K562 (cell line): ENCODE measurements at regions not wholly inside any gene's neighbourhood (a gene's known extent, or its start where the extent isn't known, plus 50 kb on each side); places are given as distances from the start of the nearest gene placed in this dataset.

Experiments used
- ATAC-seq: fragments of 200-7000 bp; cut with Tn5 transposase; 3 replicates; pipeline ENCODE4 v1.9.1; 2020; ENCODE audit warnings: moderate library complexity
- BruUV-seq: library from RNA; stranded (reverse); fragments of 400-500 nt; replicated peaks from 2 replicates; lab custom pipeline; 2021; lab: Mats Ljungman, UMichigan
- CTCF ChIA-PET: fragments of 300-600 bp; formaldehyde crosslinking; extraction: SDS; loops from one replicate; lab custom pipeline; 2021; ENCODE audit warnings: low intra/inter-chr PET ratio; lab: Yijun Ruan, JAX
- POLR2A ChIA-PET: fragments of 300-600, 350-650 bp; sonication (Branson Sonifier 250); formaldehyde crosslinking; extraction: SDS; loops from one replicate; lab custom pipeline; 2021; ENCODE audit warnings: antibody characterized with exemption, inconsistent platforms; lab: Yijun Ruan, JAX
- DNase-seq, 4 experiments: peaks; one replicate each; pipeline versions ENCODE4 v3.0.0 to v3.0.0-alpha.2; 2011 to 2018; ENCODE audit warnings: low spot score in 3 of 4, mixed read lengths in 3 of 4; ENCODE audit errors: extremely low read depth in 1 of 4
- FAIRE-seq: peaks from 2 replicates; lab custom pipeline; 2011; peaks lifted over from hg19 to GRCh38; lab: Jason Lieb, UNC
- H2AFZ ChIP-seq: 2 replicates; pipeline ENCODE4 v1.6.0; 2011; ENCODE audit warnings: low read depth, low read length, control low read depth, inconsistent platforms
- H3K27ac ChIP-seq: fragments of 200-600 bp; 3 replicates; pipeline ENCODE4 v1.8.0; 2011; ENCODE audit warnings: low read depth, mild to moderate bottlenecking, control low read depth, inconsistent platforms, low read length, moderate library complexity, mixed read lengths; ENCODE audit errors: extremely low read depth
- H3K27me3 ChIP-seq, 2 experiments: fragments of 300-600 bp in 1 of 2; 2 replicates in 1 of 2; 3 replicates in 1 of 2; pipeline versions ENCODE4 v1.6.0 to v1.8.0; 2011; ENCODE audit warnings: inconsistent platforms in 2 of 2, low read length in 2 of 2, mild to moderate bottlenecking in 1 of 2, mixed read lengths in 1 of 2, moderate library complexity in 1 of 2; ENCODE audit not compliant: control insufficient read depth in 2 of 2, insufficient read depth in 2 of 2
- H3K36me3 ChIP-seq: fragments of 300-600 bp; 3 replicates; pipeline ENCODE4 v1.8.0; 2011; ENCODE audit warnings: mild to moderate bottlenecking, low read length, inconsistent platforms; ENCODE audit not compliant: control insufficient read depth, insufficient read depth
- H3K4me1 ChIP-seq, 2 experiments: fragments of 200-600 bp in 1 of 2; replicated peaks in 1 of 2; 2 replicates in 1 of 2; 3 replicates in 1 of 2; pipeline versions ENCODE4 v1.5.1 to v1.8.0; 2011; ENCODE audit warnings: inconsistent platforms in 2 of 2, low read length in 2 of 2, mild to moderate bottlenecking in 1 of 2, mixed read lengths in 1 of 2, moderate library complexity in 1 of 2; ENCODE audit not compliant: control insufficient read depth in 2 of 2, insufficient read depth in 2 of 2
- H3K4me2 ChIP-seq: 2 replicates; pipeline ENCODE4 v1.6.1; 2011; ENCODE audit warnings: low read length, control low read depth, inconsistent platforms, mixed read lengths; ENCODE audit not compliant: insufficient read depth
- H3K4me3 ChIP-seq: fragments of 200-600 bp; sonication (generic), shearing (Covaris generic); 2 replicates; pipeline ENCODE4 v1.5.1; 2016; ENCODE audit warnings: control low read depth, inconsistent platforms
- H3K79me2 ChIP-seq: fragments of 200-600 bp; 3 replicates; pipeline ENCODE4 v1.8.0; 2011; ENCODE audit warnings: low read length, inconsistent platforms; ENCODE audit not compliant: control insufficient read depth, insufficient read depth
- H3K9ac ChIP-seq, 2 experiments: 2 replicates each; pipeline versions ENCODE4 v1.6.0 to v1.6.1; 2011; ENCODE audit warnings: low read depth in 2 of 2, low read length in 2 of 2, control low read depth in 1 of 2, inconsistent platforms in 1 of 2, mild to moderate bottlenecking in 1 of 2, mixed read lengths in 1 of 2; ENCODE audit not compliant: insufficient read depth in 1 of 2
- H3K9me1 ChIP-seq: one replicate; pipeline ENCODE4 v1.6.0; 2011; ENCODE audit warnings: inconsistent platforms, mild to moderate bottlenecking, low read length, moderate library complexity; ENCODE audit not compliant: control insufficient read depth, insufficient read depth
- H3K9me3 ChIP-seq: replicated peaks from 2 replicates; pipeline ENCODE4 v1.5.1; 2011; ENCODE audit warnings: low read depth, low read length, inconsistent platforms; ENCODE audit not compliant: control insufficient read depth, insufficient read depth
- H4K20me1 ChIP-seq: replicated peaks from 2 replicates; pipeline ENCODE4 v1.6.1; 2011; ENCODE audit warnings: low read length, inconsistent platforms, mixed read lengths; ENCODE audit not compliant: control insufficient read depth, insufficient read depth
- FOSL1 ChIP-seq: fragments of 200-800 bp; sonication (Bioruptor generic); conservative IDR thresholded peaks from 2 replicates; pipeline ENCODE4 v1.6.1; 2016; ENCODE audit warnings: missing genetic modification characterization, missing compliant biosample characterization
- HOXB6 ChIP-seq: fragments of 250-450 bp; sonication (Bioruptor Pico); IDR thresholded peaks from 2 replicates; pipeline ENCODE4 v1.5.1; 2022; ENCODE audit warnings: mild to moderate bottlenecking, borderline replicate concordance
- KAT7 ChIP-seq: sonication (generic); formaldehyde crosslinking; IDR thresholded peaks from 2 replicates; pipeline ENCODE4 v1.8.0; 2022; ENCODE audit warnings: missing genetic modification reagents, mild to moderate bottlenecking, borderline replicate concordance
- SNAPC5 ChIP-seq: fragments of 250-450 bp; sonication (Bioruptor Pico); IDR thresholded peaks from 2 replicates; pipeline ENCODE4 v1.8.0; 2021; ENCODE audit warnings: moderate library complexity, mild to moderate bottlenecking, inconsistent platforms
- ZBTB11 ChIP-seq, 3 experiments: fragments of 200-800 bp in 1 of 3; fragments of 250-450 bp in 1 of 3; fragments of 450-650 bp in 1 of 3; sonication (Bioruptor Pico) in 1 of 3; sonication (Bioruptor generic) in 1 of 3; formaldehyde crosslinking in 1 of 3; IDR thresholded peaks; 2 replicates each; pipeline versions ENCODE4 v1.6.1 to v1.8.0; 2016 to 2022; ENCODE audit warnings: mild to moderate bottlenecking in 2 of 3, missing genetic modification characterization in 2 of 3, missing compliant biosample characterization in 1 of 3, moderate library complexity in 1 of 3
- ZNF79 ChIP-seq: fragments of 250-450 bp; sonication (Bioruptor Pico); IDR thresholded peaks from 2 replicates; pipeline ENCODE4 v1.4.0; 2020; ENCODE audit warnings: low read depth, mild to moderate bottlenecking, moderate library complexity
- WGBS: fragments of 100-300 bp; shearing (Covaris generic); methylation state at CpG from one replicate; pipeline ENCODE4 v1.1.6; 2016; ENCODE audit warnings: low coverage, mixed read lengths; ENCODE audit not compliant: insufficient coverage; ENCODE audit errors: missing lambda C conversion rate; 5-methylcytosine and 5-hydroxymethylcytosine counted together
- in situ Hi-C: fragments of 300-500 bp; cut with MboI; formaldehyde crosslinking; loops from 4 replicates; pipeline ENCODE4 v1.15.0; 2018; ENCODE audit warnings: inconsistent platforms, mixed read lengths
- intact Hi-C: fragments of 100-400 bp; cut with micrococcal nuclease; formaldehyde crosslinking; loops from 2 replicates; pipeline ENCODE4 v1.14.2; 2022

- in situ Hi-C loops (no loop called here), intact Hi-C loops (no loop called here)
- no peak overlapping the region for H2AFZ ChIP-seq
- H3K4me2 ChIP-seq, result no peak overlapping the region
- FAIRE-seq (no peak), DNase-seq (no peak), ATAC-seq (no peak)
- no peaks in the 10 kb centered on the region for H3K36me3 ChIP-seq
- WGBS, result 0% methylated on average over 1 of the region's 1 CpG
- no peaks in the 10 kb centered on the region for H3K79me2 ChIP-seq
- ChIA-PET POLR2A (no interaction called here), CTCF (no interaction called here)
- H3K9ac ChIP-seq, result no peak overlapping the region
- H3K27ac ChIP-seq, result no peak overlapping the region
- H3K4me3 ChIP-seq, result no peak overlapping the region
- no peaks in the 10 kb centered on the region for H4K20me1 ChIP-seq
- no peaks in the 10 kb centered on the region for H3K27me3 ChIP-seq
- no peaks in the 10 kb centered on the region; the same call in 1 of the 2 replicates for H3K9me3 ChIP-seq
- BruUV-seq, result no TSS peak
- H3K9me1 ChIP-seq, result no peaks in the 10 kb centered on the region
- no peaks in the 10 kb centered on the region for H3K4me1 ChIP-seq
- TF ChIP-seq FOSL1 (tag), result no peak
- peak in 1 of 3 experiments; percentile 61; a peak in 2 of 6 replicates for TF ChIP-seq ZBTB11 (CRISPR knock-in tag; IDR thresholded peaks at IDR 0.05)
- TF ChIP-seq ZNF79 (CRISPR knock-in tag), result no peak
- no peak for TF ChIP-seq KAT7 (CRISPR knock-in tag)
- no peak for TF ChIP-seq HOXB6 (CRISPR knock-in tag)
- no peak for TF ChIP-seq SNAPC5 (CRISPR knock-in tag)
Measured at GRCh38 chr20:54938707-54939106, 463.3 kb downstream of the DOK5 start.
